GM12891 (cell line): ENCODE measurements at regions not wholly inside any gene's neighbourhood (a gene's known extent, or its start where the extent isn't known, plus 50 kb on each side); places are given as distances from the start of the nearest gene placed in this dataset.

Source experiments
- POLR2A ChIP-seq: IDR thresholded peaks from 2 replicates; pipeline ENCODE4 v1.6.1; 2011; ENCODE audit warnings: low read depth, low read length, control low read depth
- POLR2AphosphoS5 ChIP-seq: IDR thresholded peaks from 2 replicates; pipeline ENCODE4 v1.6.1; 2011; ENCODE audit warnings: low read depth, low read length, control low read depth
- TAF1 ChIP-seq: IDR thresholded peaks from 2 replicates; pipeline ENCODE4 v1.6.1; 2011; ENCODE audit warnings: low read depth, low read length, control low read depth

GRCh38 chr14:39621223-39621622 lies 189.0 kb upstream of the FBXO33 start:
- TF ChIP-seq POLR2A (no peak), POLR2AphosphoS5 (no peak), TAF1 (no peak)
